ENCODE measurements at regions not wholly inside any gene's neighbourhood (a gene's known extent, or its start where the extent isn't known, plus 50 kb on each side); places are given as distances from the start of the nearest gene placed in this dataset.

DNA sequence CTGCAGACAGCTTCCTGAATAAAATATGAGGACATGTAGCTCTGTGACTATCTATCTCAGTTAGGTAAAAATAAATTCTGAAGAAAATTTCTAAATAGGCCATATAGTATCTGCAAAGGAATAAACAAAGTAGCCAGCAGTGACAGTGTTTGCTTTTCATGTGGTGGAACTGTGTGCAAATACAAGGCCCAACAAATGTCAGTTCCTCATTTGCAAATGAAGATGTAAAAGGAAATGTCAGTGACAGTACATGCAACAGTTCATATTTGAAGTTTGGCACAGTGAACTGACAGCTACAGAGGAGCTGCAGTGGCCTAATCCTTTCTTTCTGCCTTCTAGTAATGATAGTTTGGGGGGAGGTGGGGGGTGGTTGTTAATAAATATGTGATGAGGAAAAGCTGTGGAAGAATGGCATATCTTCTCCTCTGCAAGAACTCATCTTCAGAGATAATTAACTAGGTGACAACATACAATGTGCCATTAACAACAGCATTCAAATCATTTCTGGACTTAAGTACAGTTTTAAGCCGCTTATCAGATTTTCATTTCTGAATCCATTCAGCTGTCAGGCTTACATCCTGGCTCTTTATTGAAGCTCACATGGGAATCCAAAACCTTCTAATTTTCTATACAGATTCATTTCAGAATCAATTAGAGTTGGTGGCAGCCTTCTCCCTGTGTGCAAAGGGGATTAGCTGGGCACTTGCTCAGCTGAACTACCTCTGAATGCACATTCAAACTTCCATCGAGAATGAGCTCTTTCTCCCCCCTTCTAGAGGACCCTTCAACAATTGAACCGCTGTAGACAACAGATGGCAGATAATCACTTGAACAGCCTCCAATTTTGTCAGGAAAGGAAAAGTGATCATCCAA, 1059.0 kb upstream of the EPHA7 start:
- Histone ChIP-seq H3K9me3 (no peaks in the 10 kb centered on the region), H3K27ac (no peak overlapping the region), H3K36me3 (no peaks in the 10 kb centered on the region), H3K27me3 (no peaks in the 10 kb centered on the region), H3K4me1 (no peaks in the 10 kb centered on the region), H3K4me3 (no peak overlapping the region)
- intact Hi-C loops (cut with DNase I): no loop called here
- DNase-seq (ENCODE audit: low spot score in 2 of 2): no peak
- no peak for TF ChIP-seq CTCF (IDR thresholded peaks at IDR 0.05)

- H3K4me1 ChIP-seq: no peaks in the 10 kb centered on the region
- no peaks in the 10 kb centered on the region for H3K9me3 ChIP-seq
- intact Hi-C loops (cut with DNase I): no loop called here
- H3K36me3 ChIP-seq: no peaks in the 10 kb centered on the region
- H3K27me3 ChIP-seq: no peaks in the 10 kb centered on the region
- no peak for DNase-seq (ENCODE audit: low spot score in 2 of 2)
- TF ChIP-seq CTCF (IDR thresholded peaks at IDR 0.05): no peak
- H3K27ac ChIP-seq: no peak overlapping the region
- H3K4me3 ChIP-seq: no peak overlapping the region
Observed at GRCh38 chr6:94468830-94469229, 1049.5 kb upstream of the EPHA7 start.

GRCh38 chr6:94464018-94464510, 1044.7 kb upstream of the EPHA7 start:
- Histone ChIP-seq H3K4me1 (no peaks in the 10 kb centered on the region), H3K27ac (no peak overlapping the region), H3K27me3 (no peaks in the 10 kb centered on the region), H3K4me3 (no peak overlapping the region), H3K9me3 (no peaks in the 10 kb centered on the region), H3K36me3 (no peaks in the 10 kb centered on the region)
- intact Hi-C loops (cut with DNase I): no loop called here
- no peak for TF ChIP-seq CTCF (IDR thresholded peaks at IDR 0.05)
- DNase-seq (ENCODE audit: low spot score in 2 of 2): no peak

GRCh38 chr6:94463306-94463705, 1043.9 kb upstream of the EPHA7 start:
- Histone ChIP-seq H3K9me3 (no peaks in the 10 kb centered on the region), H3K36me3 (no peaks in the 10 kb centered on the region), H3K27me3 (no peaks in the 10 kb centered on the region), H3K4me3 (no peak overlapping the region), H3K27ac (no peak overlapping the region), H3K4me1 (no peaks in the 10 kb centered on the region)
- intact Hi-C loops (cut with DNase I): no loop called here
- DNase-seq (ENCODE audit: low spot score in 2 of 2): no peak
- no peak for TF ChIP-seq CTCF (IDR thresholded peaks at IDR 0.05)

DNA sequence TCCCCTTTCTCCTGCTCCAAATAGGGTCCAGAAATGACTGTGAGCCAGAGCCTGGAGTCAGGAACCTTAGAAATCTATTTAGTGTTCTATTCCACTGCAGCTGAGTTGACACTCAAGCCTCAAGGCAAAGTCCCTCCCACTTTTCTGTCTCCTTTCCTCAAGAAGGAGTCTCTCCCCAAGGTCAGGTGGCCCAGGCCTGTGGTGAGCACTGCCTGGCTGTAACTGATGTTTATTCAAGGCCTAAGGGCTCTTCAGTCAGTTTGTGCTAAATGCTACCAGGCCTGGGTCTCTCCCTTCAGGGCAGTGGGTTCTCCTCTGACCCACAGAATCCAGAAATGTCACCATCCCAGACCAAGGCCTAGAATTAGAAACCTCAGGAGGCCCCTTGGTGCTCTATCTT, 1042.9 kb upstream of the EPHA7 start:
- Histone ChIP-seq H3K27ac (no peak overlapping the region), H3K4me1 (no peaks in the 10 kb centered on the region), H3K27me3 (no peaks in the 10 kb centered on the region), H3K4me3 (no peak overlapping the region), H3K9me3 (no peaks in the 10 kb centered on the region), H3K36me3 (no peaks in the 10 kb centered on the region)
- no peak for TF ChIP-seq CTCF (IDR thresholded peaks at IDR 0.05)
- no peak for DNase-seq (ENCODE audit: low spot score in 2 of 2)
- intact Hi-C loops (cut with DNase I): no loop called here

Data from ascending aorta (tissue), 2 donors.